Loucy (cell line): ENCODE measurements at regions not wholly inside any gene's neighbourhood (a gene's known extent, or its start where the extent isn't known, plus 50 kb on each side); places are given as distances from the start of the nearest gene placed in this dataset.

Experiments
- H2AFZ ChIP-seq: fragments of 200-600 bp; sonication (generic); 2 replicates; pipeline ENCODE4 v1.6.0; 2016; ENCODE audit warnings: antibody characterized with exemption, mild to moderate bottlenecking, low read length, moderate library complexity
- H3F3A ChIP-seq: fragments of 200-600 bp; 2 replicates; pipeline ENCODE4 v1.6.0; 2016; ENCODE audit warnings: antibody characterized with exemption, low read depth, mild to moderate bottlenecking
- H3K27me3 ChIP-seq: fragments of 200-600 bp; sonication (generic); 2 replicates; pipeline ENCODE4 v1.6.1; 2014; ENCODE audit warnings: low read length, mild to moderate bottlenecking; ENCODE audit not compliant: insufficient read depth, poor library complexity, severe bottlenecking
- H3K36me3 ChIP-seq: fragments of 200-600 bp; sonication (generic); 2 replicates; pipeline ENCODE4 v1.6.1; 2016; ENCODE audit warnings: low read length; ENCODE audit not compliant: insufficient read depth
- H3K4me1 ChIP-seq: fragments of 200-600 bp; sonication (generic); 2 replicates; pipeline ENCODE4 v1.5.1; 2014; ENCODE audit warnings: low read length, mild to moderate bottlenecking; ENCODE audit not compliant: insufficient read depth, poor library complexity, severe bottlenecking
- H3K4me2 ChIP-seq: fragments of 200-600 bp; sonication (generic); 2 replicates; pipeline ENCODE4 v1.6.0; 2014; ENCODE audit warnings: antibody characterized with exemption, low read length, low read depth, mild to moderate bottlenecking; ENCODE audit not compliant: poor library complexity, severe bottlenecking
- H3K4me3 ChIP-seq: fragments of 200-600 bp; sonication (generic); 2 replicates; pipeline ENCODE4 v1.5.1; 2014; ENCODE audit warnings: low read length, mild to moderate bottlenecking, mixed read lengths; ENCODE audit not compliant: poor library complexity, severe bottlenecking
- H3K79me2 ChIP-seq: fragments of 200-600 bp; sonication (generic); 2 replicates; pipeline ENCODE4 v1.6.1; 2014; ENCODE audit warnings: low read length; ENCODE audit not compliant: insufficient read depth
- H3K9ac ChIP-seq: fragments of 200-600 bp; sonication (generic); 2 replicates; pipeline ENCODE4 v1.6.0; 2014; ENCODE audit warnings: mild to moderate bottlenecking, low read depth, low read length, moderate library complexity; ENCODE audit not compliant: poor library complexity, severe bottlenecking
- H3K9me2 ChIP-seq: fragments of 200-600 bp; sonication (generic); replicated peaks from 2 replicates; pipeline ENCODE4 v1.6.1; 2016; ENCODE audit warnings: low read depth, low read length, mixed read lengths
- H3K9me3 ChIP-seq: fragments of 200-600 bp; sonication (generic); 2 replicates; pipeline ENCODE4 v1.6.1; 2014; ENCODE audit warnings: mild to moderate bottlenecking, antibody characterized with exemption, low read length, low read depth; ENCODE audit not compliant: insufficient read depth
- H4K20me1 ChIP-seq: fragments of 200-600 bp; sonication (generic); 2 replicates; pipeline ENCODE4 v1.6.0; 2014; ENCODE audit warnings: antibody characterized with exemption, low read length, mild to moderate bottlenecking; ENCODE audit not compliant: insufficient read depth, poor library complexity, severe bottlenecking
- EZH2phosphoT487 ChIP-seq: fragments of 200-600 bp; IDR thresholded peaks from 2 replicates; pipeline ENCODE4 v1.6.1; 2018; ENCODE audit warnings: antibody characterized with exemption, mild to moderate bottlenecking, moderate library complexity, borderline replicate concordance
- TF ChIP-seq, protein P1 (sequence below): fragments of 200-600 bp; sonication (generic); conservative IDR thresholded peaks from 2 replicates; pipeline ENCODE4 v1.5.1; 2014; ENCODE audit warnings: mild to moderate bottlenecking, antibody characterized with exemption, low read length

GRCh38 chr18:41767960-41768359, 187.1 kb upstream of the PIK3C3 start:
- Histone ChIP-seq H3F3A (no peaks in the 10 kb centered on the region), H3K9me3 (no peaks in the 10 kb centered on the region), H2AFZ (no peak overlapping the region), H3K4me3 (no peak overlapping the region), H3K27me3 (no peaks in the 10 kb centered on the region), H3K9ac (no peak overlapping the region), H4K20me1 (no peaks in the 10 kb centered on the region), H3K9me2 (no peaks in the 10 kb centered on the region), H3K36me3 (no peaks in the 10 kb centered on the region), H3K4me1 (no peaks in the 10 kb centered on the region), H3K79me2 (no peaks in the 10 kb centered on the region), H3K4me2 (no peak overlapping the region)
- no peak for TF ChIP-seq EZH2phosphoT487
- TF ChIP-seq, protein P1, sequence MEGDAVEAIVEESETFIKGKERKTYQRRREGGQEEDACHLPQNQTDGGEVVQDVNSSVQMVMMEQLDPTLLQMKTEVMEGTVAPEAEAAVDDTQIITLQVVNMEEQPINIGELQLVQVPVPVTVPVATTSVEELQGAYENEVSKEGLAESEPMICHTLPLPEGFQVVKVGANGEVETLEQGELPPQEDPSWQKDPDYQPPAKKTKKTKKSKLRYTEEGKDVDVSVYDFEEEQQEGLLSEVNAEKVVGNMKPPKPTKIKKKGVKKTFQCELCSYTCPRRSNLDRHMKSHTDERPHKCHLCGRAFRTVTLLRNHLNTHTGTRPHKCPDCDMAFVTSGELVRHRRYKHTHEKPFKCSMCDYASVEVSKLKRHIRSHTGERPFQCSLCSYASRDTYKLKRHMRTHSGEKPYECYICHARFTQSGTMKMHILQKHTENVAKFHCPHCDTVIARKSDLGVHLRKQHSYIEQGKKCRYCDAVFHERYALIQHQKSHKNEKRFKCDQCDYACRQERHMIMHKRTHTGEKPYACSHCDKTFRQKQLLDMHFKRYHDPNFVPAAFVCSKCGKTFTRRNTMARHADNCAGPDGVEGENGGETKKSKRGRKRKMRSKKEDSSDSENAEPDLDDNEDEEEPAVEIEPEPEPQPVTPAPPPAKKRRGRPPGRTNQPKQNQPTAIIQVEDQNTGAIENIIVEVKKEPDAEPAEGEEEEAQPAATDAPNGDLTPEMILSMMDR = peak; percentile 51

DNA sequence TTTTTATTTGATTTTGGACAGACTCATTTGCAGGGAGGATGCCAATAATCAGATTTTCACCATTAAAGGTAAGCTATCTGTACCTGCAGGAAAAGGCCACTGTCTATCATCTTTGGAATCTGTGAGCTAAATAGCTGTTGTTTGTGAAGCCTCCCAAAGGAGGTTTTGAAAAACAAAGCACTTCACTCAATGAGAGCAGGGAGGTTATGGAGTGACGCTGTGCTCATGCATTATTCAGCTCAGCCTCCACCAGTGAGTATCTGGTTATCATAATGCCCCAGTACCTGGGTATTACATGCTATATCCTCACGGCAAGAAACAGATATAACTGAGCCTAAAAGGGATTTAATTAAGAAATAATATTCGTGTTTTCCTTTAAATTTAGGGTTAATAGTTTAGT, 189.6 kb upstream of the PIK3C3 start:
- Histone ChIP-seq H3K4me1 (no peaks in the 10 kb centered on the region), H3K4me2 (no peak overlapping the region), H3K9me2 (no peaks in the 10 kb centered on the region), H3K27me3 (no peaks in the 10 kb centered on the region), H3K36me3 (no peaks in the 10 kb centered on the region), H3F3A (no peaks in the 10 kb centered on the region), H3K79me2 (no peaks in the 10 kb centered on the region), H3K9ac (no peak overlapping the region), H3K4me3 (no peak overlapping the region), H2AFZ (no peak overlapping the region), H3K9me3 (no peaks in the 10 kb centered on the region), H4K20me1 (no peaks in the 10 kb centered on the region)
- TF ChIP-seq EZH2phosphoT487 = no peak

GRCh38 chr18:41763361-41763760, 191.7 kb upstream of the PIK3C3 start:
- no peaks in the 10 kb centered on the region for H4K20me1 ChIP-seq
- H3K79me2 ChIP-seq = no peaks in the 10 kb centered on the region
- no peaks in the 10 kb centered on the region for H3K9me3 ChIP-seq
- no peak overlapping the region for H3K9ac ChIP-seq
- no peaks in the 10 kb centered on the region for H3K27me3 ChIP-seq
- TF ChIP-seq, protein P1 = no peak
- no peak for TF ChIP-seq EZH2phosphoT487
- H3F3A ChIP-seq = no peaks in the 10 kb centered on the region
- no peaks in the 10 kb centered on the region for H3K36me3 ChIP-seq
- H3K9me2 ChIP-seq = no peaks in the 10 kb centered on the region
- no peak overlapping the region for H2AFZ ChIP-seq
- no peak overlapping the region for H3K4me2 ChIP-seq
- no peaks in the 10 kb centered on the region for H3K4me1 ChIP-seq
- no peak overlapping the region for H3K4me3 ChIP-seq

DNA sequence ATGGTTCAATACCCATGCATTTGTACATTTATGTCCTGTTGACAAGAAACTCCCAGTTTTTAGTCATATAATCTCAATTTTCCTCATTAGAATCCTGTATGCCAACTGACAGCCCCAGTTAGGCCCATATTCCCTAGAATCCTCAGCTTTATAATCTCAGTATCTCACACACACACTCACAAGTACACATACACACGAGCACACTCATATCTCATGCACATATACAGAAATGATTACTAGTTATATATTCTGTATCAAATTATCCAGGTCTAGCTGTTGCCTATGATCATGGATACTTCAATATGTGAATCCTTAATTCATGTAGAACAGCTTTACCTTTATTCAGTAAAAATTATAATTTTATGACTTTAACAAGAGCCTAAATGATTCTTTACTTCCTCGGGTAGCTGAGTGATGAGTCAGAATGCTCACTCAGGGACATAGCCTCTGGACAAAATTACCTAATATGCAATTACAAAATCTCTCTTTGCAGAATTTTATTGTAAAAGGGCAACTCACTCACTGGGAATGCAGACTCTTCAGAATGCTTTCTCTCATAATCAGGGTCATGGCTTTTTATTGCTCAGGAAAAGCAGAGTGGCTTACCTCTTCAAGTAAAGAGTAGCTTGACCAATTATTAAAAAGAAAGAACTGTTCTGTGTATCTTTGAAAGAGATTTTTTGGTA, 193.6 kb upstream of the PIK3C3 start:
- Histone ChIP-seq H3K9me2 (no peaks in the 10 kb centered on the region), H3K9me3 (no peaks in the 10 kb centered on the region), H3K4me3 (no peak overlapping the region), H3K36me3 (no peaks in the 10 kb centered on the region), H3K27me3 (no peaks in the 10 kb centered on the region), H3K9ac (no peak overlapping the region), H3F3A (no peaks in the 10 kb centered on the region), H3K79me2 (no peaks in the 10 kb centered on the region), H3K4me2 (no peak overlapping the region), H3K4me1 (no peaks in the 10 kb centered on the region), H2AFZ (no peak overlapping the region), H4K20me1 (no peaks in the 10 kb centered on the region)
- TF ChIP-seq, protein P1 = no peak
- TF ChIP-seq EZH2phosphoT487 = no peak
